C4-2B (cell line): ENCODE measurements at regions not wholly inside any gene's neighbourhood (a gene's known extent, or its start where the extent isn't known, plus 50 kb on each side); places are given as distances from the start of the nearest gene placed in this dataset.

ENCODE experiments used
- ZFX ChIP-seq: fragments of 450-650 bp; IDR thresholded peaks from 2 replicates; pipeline ENCODE4 v1.6.1; 2017
- TF ChIP-seq, protein P1 (sequence below): fragments of 450-650 bp; conservative IDR thresholded peaks from 2 replicates; pipeline ENCODE4 v1.5.1; 2017; ENCODE audit warnings: mild to moderate bottlenecking

DNA sequence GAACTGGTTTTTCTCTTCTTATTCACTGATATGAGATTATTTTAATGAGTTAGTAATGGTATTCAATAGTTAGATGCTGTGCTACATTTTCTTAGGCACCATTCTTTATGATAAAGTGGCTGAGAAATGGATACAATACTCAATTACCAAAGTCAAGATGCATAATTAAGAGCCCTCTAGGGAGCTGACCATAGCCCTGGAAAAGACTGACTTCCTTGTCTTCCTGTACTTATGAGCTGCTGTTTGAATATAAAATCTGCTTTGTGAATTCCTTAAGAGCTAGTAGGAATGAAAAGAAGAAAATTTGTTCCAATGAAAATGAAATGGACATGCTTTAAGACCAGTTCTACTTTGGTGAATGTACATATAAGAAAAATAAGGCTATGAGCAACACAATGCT, 452.3 kb downstream of the KCNA4 start:
- TF ChIP-seq, protein P1, sequence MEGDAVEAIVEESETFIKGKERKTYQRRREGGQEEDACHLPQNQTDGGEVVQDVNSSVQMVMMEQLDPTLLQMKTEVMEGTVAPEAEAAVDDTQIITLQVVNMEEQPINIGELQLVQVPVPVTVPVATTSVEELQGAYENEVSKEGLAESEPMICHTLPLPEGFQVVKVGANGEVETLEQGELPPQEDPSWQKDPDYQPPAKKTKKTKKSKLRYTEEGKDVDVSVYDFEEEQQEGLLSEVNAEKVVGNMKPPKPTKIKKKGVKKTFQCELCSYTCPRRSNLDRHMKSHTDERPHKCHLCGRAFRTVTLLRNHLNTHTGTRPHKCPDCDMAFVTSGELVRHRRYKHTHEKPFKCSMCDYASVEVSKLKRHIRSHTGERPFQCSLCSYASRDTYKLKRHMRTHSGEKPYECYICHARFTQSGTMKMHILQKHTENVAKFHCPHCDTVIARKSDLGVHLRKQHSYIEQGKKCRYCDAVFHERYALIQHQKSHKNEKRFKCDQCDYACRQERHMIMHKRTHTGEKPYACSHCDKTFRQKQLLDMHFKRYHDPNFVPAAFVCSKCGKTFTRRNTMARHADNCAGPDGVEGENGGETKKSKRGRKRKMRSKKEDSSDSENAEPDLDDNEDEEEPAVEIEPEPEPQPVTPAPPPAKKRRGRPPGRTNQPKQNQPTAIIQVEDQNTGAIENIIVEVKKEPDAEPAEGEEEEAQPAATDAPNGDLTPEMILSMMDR: no peak
- TF ChIP-seq ZFX: no peak
